ENCODE measurements at regions not wholly inside any gene's neighbourhood (a gene's known extent, or its start where the extent isn't known, plus 50 kb on each side); places are given as distances from the start of the nearest gene placed in this dataset.

GRCh38 chr15:98147415-98147814 is 186.9 kb downstream of the ARRDC4 start:
- Histone ChIP-seq H3K9ac (ENCODE audit: low read length) (no peak overlapping the region), H3K27ac (ENCODE audit: low read length) (no peak overlapping the region), H3K4me1 (ENCODE audit: insufficient read depth, low read length) (no peaks in the 10 kb centered on the region), H2AFZ (ENCODE audit: low read length) (no peak overlapping the region), H3K79me2 (ENCODE audit: low read length) (no peaks in the 10 kb centered on the region), H3K27me3 (ENCODE audit: low read length) (peaks cover 40% of the 10 kb centered on the region), H3K36me3 (ENCODE audit: low read depth, low read length) (no peaks in the 10 kb centered on the region), H3K4me2 (ENCODE audit: low read length) (no peak overlapping the region), H3K9me2 (replicated peaks; ENCODE audit: low read length) (no peaks in the 10 kb centered on the region), H3F3A (ENCODE audit: low read length, unreplicated experiment) (no peaks in the 10 kb centered on the region), H3K9me3 (ENCODE audit: low read length) (no peaks in the 10 kb centered on the region), H4K20me1 (ENCODE audit: low read length) (no peaks in the 10 kb centered on the region), H3K4me3 (ENCODE audit: low read length) (no peak overlapping the region)
- ChIA-PET POLR2A (ENCODE audit: unreplicated experiment) (no interaction called here), CTCF (no interaction called here)
- intact Hi-C loops (cut with micrococcal nuclease), result no loop called here
- no peak for DNase-seq
- ATAC-seq, result no peak
- BruUV-seq (replicated peaks), result no TSS peak
- TF ChIP-seq EZH2 (IDR thresholded peaks at IDR 0.05; ENCODE audit: low read length, unreplicated experiment) (no peak), CTCF (conservative IDR thresholded peaks at IDR 0.05; ENCODE audit: low read depth, low read length) (no peak), EZH2phosphoT487 (IDR thresholded peaks at IDR 0.05; ENCODE audit: borderline replicate concordance, low read length) (no peak)

DNA sequence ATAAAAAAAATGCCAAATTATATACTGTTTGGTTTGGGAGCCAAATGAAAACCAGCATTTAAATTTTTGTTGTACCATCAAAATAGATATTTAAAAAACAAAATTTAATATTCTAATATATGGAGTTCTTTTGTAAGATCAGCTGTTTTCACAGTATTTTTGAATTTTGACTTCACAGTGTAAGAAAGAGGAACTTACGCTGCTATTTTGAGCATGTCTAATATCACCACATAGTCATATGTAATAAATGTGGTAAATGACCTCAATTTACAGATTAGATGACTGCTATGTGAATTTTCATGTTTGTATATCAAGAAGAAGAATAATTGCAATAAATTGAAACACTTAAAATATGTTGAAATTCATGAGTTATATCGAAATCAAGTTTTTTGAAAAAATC is 189.6 kb downstream of the ARRDC4 start:
- TF ChIP-seq EZH2phosphoT487 (IDR thresholded peaks at IDR 0.05; ENCODE audit: borderline replicate concordance, low read length), result no peak
- DNase-seq (no peak), ATAC-seq (no peak)
- H3K9ac ChIP-seq (ENCODE audit: low read length), result no peak overlapping the region
- no peaks in the 10 kb centered on the region for H4K20me1 ChIP-seq (ENCODE audit: low read length)
- no peaks in the 10 kb centered on the region for H3K9me2 ChIP-seq (replicated peaks; ENCODE audit: low read length)
- no peaks in the 10 kb centered on the region for H3K36me3 ChIP-seq (ENCODE audit: low read depth, low read length)
- no peak overlapping the region for H3K4me3 ChIP-seq (ENCODE audit: low read length)
- H2AFZ ChIP-seq (ENCODE audit: low read length), result no peak overlapping the region
- POLR2A ChIA-PET (ENCODE audit: unreplicated experiment), result no interaction called here
- peaks cover 40% of the 10 kb centered on the region for H3K27me3 ChIP-seq (ENCODE audit: low read length)
- intact Hi-C loops (cut with micrococcal nuclease), result no loop called here
- H3K4me1 ChIP-seq (ENCODE audit: insufficient read depth, low read length), result no peaks in the 10 kb centered on the region
- H3K4me2 ChIP-seq (ENCODE audit: low read length), result no peak overlapping the region
- no TSS peak for BruUV-seq (replicated peaks)
- CTCF ChIA-PET, result no interaction called here
- H3K79me2 ChIP-seq (ENCODE audit: low read length), result no peaks in the 10 kb centered on the region
- H3K27ac ChIP-seq (ENCODE audit: low read length), result no peak overlapping the region
- no peaks in the 10 kb centered on the region for H3F3A ChIP-seq (ENCODE audit: low read length, unreplicated experiment)
- H3K9me3 ChIP-seq (ENCODE audit: low read length), result no peaks in the 10 kb centered on the region

DNA sequence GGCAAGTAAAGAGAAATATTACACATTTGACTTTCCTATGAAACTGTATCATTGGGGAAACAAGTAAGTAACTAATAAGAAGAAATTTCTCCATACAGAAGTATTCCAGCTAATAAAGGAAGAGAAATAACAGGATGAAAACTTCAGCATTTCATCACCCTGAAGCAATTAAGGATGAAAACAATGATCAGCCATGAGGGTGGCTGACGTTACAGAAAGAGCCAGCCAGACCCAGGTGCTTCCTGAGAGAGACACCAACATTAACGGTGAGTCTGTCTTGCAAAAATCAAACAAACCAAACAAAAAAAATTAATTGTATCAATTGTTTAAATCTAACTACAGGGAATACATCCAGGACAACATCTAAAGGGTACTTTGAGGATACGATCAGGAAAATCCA is 190.0 kb downstream of the ARRDC4 start:
- Histone ChIP-seq H3K9ac (ENCODE audit: low read length) (no peak overlapping the region), H3F3A (ENCODE audit: low read length, unreplicated experiment) (no peaks in the 10 kb centered on the region), H3K9me2 (replicated peaks; ENCODE audit: low read length) (no peaks in the 10 kb centered on the region), H2AFZ (ENCODE audit: low read length) (no peak overlapping the region), H3K27ac (ENCODE audit: low read length) (no peak overlapping the region), H3K4me3 (ENCODE audit: low read length) (no peak overlapping the region), H3K9me3 (ENCODE audit: low read length) (no peaks in the 10 kb centered on the region), H3K27me3 (ENCODE audit: low read length) (peaks cover 38% of the 10 kb centered on the region), H4K20me1 (ENCODE audit: low read length) (no peaks in the 10 kb centered on the region), H3K79me2 (ENCODE audit: low read length) (no peaks in the 10 kb centered on the region), H3K36me3 (ENCODE audit: low read depth, low read length) (no peaks in the 10 kb centered on the region), H3K4me1 (ENCODE audit: insufficient read depth, low read length) (no peaks in the 10 kb centered on the region), H3K4me2 (ENCODE audit: low read length) (no peak overlapping the region)
- no TSS peak for BruUV-seq (replicated peaks)
- intact Hi-C loops (cut with micrococcal nuclease), result no loop called here
- DNase-seq (no peak), ATAC-seq (no peak)
- no peak for TF ChIP-seq CTCF (conservative IDR thresholded peaks at IDR 0.05; ENCODE audit: low read depth, low read length)
- no peak for TF ChIP-seq EZH2phosphoT487 (IDR thresholded peaks at IDR 0.05; ENCODE audit: borderline replicate concordance, low read length)
- no peak for TF ChIP-seq EZH2 (IDR thresholded peaks at IDR 0.05; ENCODE audit: low read length, unreplicated experiment)
- POLR2A ChIA-PET (ENCODE audit: unreplicated experiment), result no interaction called here
- CTCF ChIA-PET, result no interaction called here
